ENCODE measurements at regions not wholly inside any gene's neighbourhood (a gene's known extent, or its start where the extent isn't known, plus 50 kb on each side); places are given as distances from the start of the nearest gene placed in this dataset.

DNA sequence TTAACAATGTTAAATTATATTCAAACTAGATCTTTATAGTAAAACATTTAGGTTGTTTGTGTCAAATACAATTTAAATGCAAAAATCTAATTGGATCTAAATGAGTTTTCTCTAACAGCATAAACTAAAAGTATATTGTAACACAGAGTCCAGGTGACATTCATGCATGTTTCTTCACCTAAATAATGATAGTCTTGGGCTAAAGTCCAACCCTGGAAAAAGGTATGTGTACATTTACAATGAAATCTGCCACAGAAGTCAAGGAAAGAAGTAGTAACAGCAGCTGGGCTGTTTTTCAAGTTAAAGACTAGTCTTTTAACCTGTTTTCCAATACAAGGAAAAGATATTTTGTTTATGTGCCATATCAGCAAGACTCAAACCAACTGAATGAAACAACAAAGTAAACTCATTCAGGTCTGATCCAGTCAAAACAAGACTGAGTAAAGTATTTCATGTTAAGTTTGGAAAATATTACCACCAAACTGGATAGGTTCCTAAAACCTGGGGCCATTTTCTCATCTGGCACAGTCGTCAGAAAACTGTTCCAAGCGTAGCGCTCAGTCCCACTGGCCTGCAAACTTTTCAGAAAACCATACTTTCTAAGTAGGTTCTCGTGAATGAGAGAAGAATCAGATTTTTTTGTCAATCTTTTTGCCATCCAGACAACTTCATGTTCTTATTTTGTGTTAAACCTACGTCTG, 349.2 kb downstream of the HGF start:
- TF ChIP-seq POLR2A (IDR thresholded peaks at IDR 0.05; ENCODE audit: low read depth) (no peak), EP300 (IDR thresholded peaks at IDR 0.05) (no peak), POLR2AphosphoS5 (IDR thresholded peaks at IDR 0.05) (no peak)
- TF ChIP-seq, protein P1, sequence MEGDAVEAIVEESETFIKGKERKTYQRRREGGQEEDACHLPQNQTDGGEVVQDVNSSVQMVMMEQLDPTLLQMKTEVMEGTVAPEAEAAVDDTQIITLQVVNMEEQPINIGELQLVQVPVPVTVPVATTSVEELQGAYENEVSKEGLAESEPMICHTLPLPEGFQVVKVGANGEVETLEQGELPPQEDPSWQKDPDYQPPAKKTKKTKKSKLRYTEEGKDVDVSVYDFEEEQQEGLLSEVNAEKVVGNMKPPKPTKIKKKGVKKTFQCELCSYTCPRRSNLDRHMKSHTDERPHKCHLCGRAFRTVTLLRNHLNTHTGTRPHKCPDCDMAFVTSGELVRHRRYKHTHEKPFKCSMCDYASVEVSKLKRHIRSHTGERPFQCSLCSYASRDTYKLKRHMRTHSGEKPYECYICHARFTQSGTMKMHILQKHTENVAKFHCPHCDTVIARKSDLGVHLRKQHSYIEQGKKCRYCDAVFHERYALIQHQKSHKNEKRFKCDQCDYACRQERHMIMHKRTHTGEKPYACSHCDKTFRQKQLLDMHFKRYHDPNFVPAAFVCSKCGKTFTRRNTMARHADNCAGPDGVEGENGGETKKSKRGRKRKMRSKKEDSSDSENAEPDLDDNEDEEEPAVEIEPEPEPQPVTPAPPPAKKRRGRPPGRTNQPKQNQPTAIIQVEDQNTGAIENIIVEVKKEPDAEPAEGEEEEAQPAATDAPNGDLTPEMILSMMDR (IDR thresholded peaks at IDR 0.05) = no peak
- DNase-seq (ENCODE audit: extremely low spot score) = no peak
- Histone ChIP-seq H3K27ac (replicated peaks in 1 of 4) (no peak overlapping the region), H3K36me3 (no peaks in the 10 kb centered on the region), H3K27me3 (no peaks in the 10 kb centered on the region), H3K4me1 (no peaks in the 10 kb centered on the region), H3K9me3 (no peaks in the 10 kb centered on the region), H3K4me3 (no peak overlapping the region)
- 92% methylated on average over 5 of the region's 5 CpGs for WGBS
- intact Hi-C loops (cut with DNase I) = no loop called here

DNA sequence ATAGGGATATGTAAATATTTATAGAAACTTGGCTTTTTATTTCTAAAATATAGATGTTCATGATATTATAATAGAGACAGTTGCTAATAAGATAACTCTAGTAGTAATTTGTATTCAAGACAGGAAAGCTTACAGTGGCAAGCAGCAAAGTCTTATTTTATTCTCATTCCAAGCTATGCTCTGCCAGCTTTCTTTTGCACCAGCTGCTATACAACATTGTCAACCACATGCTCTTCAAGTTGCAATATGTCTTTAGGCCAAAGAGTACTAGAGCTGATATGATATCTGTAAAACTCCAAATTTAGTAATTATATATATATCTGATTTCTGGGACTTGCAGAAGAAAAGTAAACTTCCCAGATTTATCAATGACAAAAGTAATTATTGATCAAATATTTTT, 350.1 kb downstream of the HGF start:
- H3K27me3 ChIP-seq = no peaks in the 10 kb centered on the region
- intact Hi-C loops (cut with DNase I) = no loop called here
- no peak overlapping the region for H3K27ac ChIP-seq (replicated peaks in 1 of 4)
- H3K9me3 ChIP-seq = no peaks in the 10 kb centered on the region
- H3K4me3 ChIP-seq = no peak overlapping the region
- DNase-seq (ENCODE audit: extremely low spot score) = no peak
- no peaks in the 10 kb centered on the region for H3K36me3 ChIP-seq
- H3K4me1 ChIP-seq = no peaks in the 10 kb centered on the region
- no peak for TF ChIP-seq POLR2AphosphoS5 (IDR thresholded peaks at IDR 0.05)
- no peak for TF ChIP-seq EP300 (IDR thresholded peaks at IDR 0.05)

DNA sequence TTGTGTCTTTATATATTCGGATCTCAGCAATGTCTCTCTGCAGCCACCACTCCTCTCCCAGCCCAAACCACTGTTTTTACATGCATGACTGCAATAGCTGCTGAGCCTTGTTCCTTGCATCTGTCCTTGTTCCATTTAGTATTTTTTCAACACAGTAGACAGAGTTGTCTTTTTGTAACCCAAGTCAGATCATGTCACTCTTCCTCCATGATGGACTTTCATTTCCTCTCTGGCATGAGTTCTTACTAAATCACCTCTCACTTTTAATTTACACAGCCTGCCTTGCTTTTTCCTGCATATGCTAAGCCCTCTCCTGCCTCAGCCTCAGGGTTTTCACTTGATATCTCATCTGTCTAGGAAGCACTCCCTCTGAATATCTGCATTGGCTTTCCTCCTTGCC, 353.2 kb downstream of the HGF start:
- intact Hi-C loops (cut with DNase I) = no loop called here
- no peak for DNase-seq (ENCODE audit: extremely low spot score)
- H3K36me3 ChIP-seq = no peaks in the 10 kb centered on the region
- no peaks in the 10 kb centered on the region for H3K27me3 ChIP-seq
- no peaks in the 10 kb centered on the region for H3K4me1 ChIP-seq
- H3K4me3 ChIP-seq = no peak overlapping the region
- no peak overlapping the region for H3K27ac ChIP-seq (replicated peaks in 1 of 4)
- H3K9me3 ChIP-seq = no peaks in the 10 kb centered on the region
- no peak for TF ChIP-seq EP300 (IDR thresholded peaks at IDR 0.05)
- TF ChIP-seq POLR2AphosphoS5 (IDR thresholded peaks at IDR 0.05) = no peak
- TF ChIP-seq, protein P1 (IDR thresholded peaks at IDR 0.05) = no peak
- no peak for TF ChIP-seq POLR2A (IDR thresholded peaks at IDR 0.05; ENCODE audit: low read depth)
- WGBS = 90% methylated on average over 1 of the region's 1 CpG

DNA sequence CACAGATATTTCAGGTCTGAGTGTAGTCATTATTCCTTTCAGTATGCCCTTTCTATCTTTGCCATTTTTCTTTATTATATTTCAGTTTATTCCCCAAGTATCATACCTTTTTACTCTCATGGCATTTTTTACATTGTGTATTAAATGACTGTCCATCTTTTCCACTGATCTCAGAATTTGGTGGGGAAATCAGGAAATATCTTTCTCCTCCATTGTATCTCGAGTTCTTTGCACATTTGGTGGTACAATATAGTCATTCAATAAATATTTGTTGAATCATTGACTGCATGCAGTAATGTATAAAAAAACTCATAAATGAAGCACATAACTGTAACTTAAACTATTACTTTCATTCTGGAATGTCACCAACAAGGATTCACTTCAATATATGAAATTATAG, 354.7 kb downstream of the HGF start:
- no peak for TF ChIP-seq POLR2A (IDR thresholded peaks at IDR 0.05; ENCODE audit: low read depth)
- TF ChIP-seq, protein P1 (IDR thresholded peaks at IDR 0.05) = no peak
- no peak for TF ChIP-seq EP300 (IDR thresholded peaks at IDR 0.05)
- no peak for TF ChIP-seq POLR2AphosphoS5 (IDR thresholded peaks at IDR 0.05)
- WGBS = 95% methylated on average over 1 of the region's 1 CpG
- Histone ChIP-seq H3K9me3 (no peaks in the 10 kb centered on the region), H3K4me1 (no peaks in the 10 kb centered on the region), H3K4me3 (no peak overlapping the region), H3K27ac (replicated peaks in 1 of 4) (no peak overlapping the region), H3K27me3 (no peaks in the 10 kb centered on the region), H3K36me3 (no peaks in the 10 kb centered on the region)
- DNase-seq (ENCODE audit: extremely low spot score) = no peak
- intact Hi-C loops (cut with DNase I) = no loop called here

DNA sequence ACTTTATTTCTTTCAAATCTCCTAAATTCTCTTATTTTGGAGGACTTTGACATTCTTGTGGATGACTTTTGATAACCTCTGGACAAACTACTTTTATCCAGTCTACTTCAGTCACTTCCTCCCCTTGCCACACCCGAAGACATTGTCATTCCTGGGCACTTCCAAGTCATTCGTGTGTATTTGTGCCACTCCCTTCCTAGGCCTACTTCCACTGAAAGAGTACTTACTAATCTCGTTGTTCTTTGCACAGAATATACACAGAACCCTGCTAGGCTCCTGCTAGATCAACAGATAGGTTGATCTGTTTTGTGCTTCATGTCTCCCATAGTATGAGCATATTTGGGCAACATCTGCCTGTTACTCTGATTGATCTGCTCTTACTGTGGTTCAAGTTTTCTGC, 355.4 kb downstream of the HGF start:
- Histone ChIP-seq H3K4me3 (no peak overlapping the region), H3K4me1 (no peaks in the 10 kb centered on the region), H3K27me3 (no peaks in the 10 kb centered on the region), H3K9me3 (no peaks in the 10 kb centered on the region), H3K27ac (replicated peaks in 1 of 4) (no peak overlapping the region), H3K36me3 (no peaks in the 10 kb centered on the region)
- TF ChIP-seq POLR2AphosphoS5 (IDR thresholded peaks at IDR 0.05) (no peak), EP300 (IDR thresholded peaks at IDR 0.05) (no peak), POLR2A (IDR thresholded peaks at IDR 0.05; ENCODE audit: low read depth) (no peak)
- TF ChIP-seq, protein P1 (IDR thresholded peaks at IDR 0.05) = no peak
- WGBS = 75% methylated on average over 3 of the region's 3 CpGs
- DNase-seq (ENCODE audit: extremely low spot score) = no peak
- intact Hi-C loops (cut with DNase I) = no loop called here

Measured in esophagus muscularis mucosa (tissue), 4 donors.